ENCODE measurements at regions not wholly inside any gene's neighbourhood (a gene's known extent, or its start where the extent isn't known, plus 50 kb on each side); places are given as distances from the start of the nearest gene placed in this dataset.

DNA sequence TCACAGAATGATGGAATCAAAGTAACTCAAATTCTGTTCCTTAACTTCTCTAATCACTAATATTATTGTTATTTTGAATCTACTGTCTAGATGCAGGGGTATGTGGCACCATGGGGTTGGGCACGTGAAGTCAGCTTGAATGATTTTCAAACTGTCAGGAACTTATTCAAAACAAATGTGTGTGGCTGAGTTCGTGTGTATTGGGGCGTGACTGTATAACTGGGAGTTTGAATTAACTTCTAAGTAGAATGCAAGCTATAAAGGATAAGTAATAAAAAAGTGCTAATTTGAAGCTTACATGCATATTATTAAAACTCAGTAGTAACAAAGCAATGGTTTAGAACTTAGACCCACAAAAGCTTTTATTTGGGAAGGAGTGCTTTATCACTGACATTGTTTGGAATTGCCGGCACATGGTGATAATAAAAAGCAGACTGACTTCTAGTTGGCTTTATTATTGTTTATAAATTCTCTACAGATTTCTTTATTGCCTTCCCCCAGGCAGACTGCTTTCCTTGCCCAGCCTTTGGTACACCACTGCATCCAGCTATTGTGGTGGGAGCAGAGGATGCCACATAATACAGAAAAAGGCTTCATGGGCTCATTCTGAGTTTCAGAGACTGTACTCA lies 84.3 kb downstream of the TENT5C start:
- Histone ChIP-seq H2BK5ac (ENCODE audit: low read depth, low read length, poor library complexity, severe bottlenecking) (no peak overlapping the region), H2BK120ac (ENCODE audit: low read depth, low read length) (no peak overlapping the region), H3K9me1 (ENCODE audit: insufficient read depth, low read length) (peaks cover 17% of the 10 kb centered on the region), H4K8ac (ENCODE audit: low read depth in 2 of 2, low read length in 2 of 2) (no peak overlapping the region), H3K4me1 (ENCODE audit: control insufficient read depth, insufficient read depth, low read length) (peaks cover 12% of the 10 kb centered on the region), H3K4ac (ENCODE audit: low read depth, low read length) (no peak overlapping the region; the same call in 1 of the 2 replicates), H2AFZ (replicated peaks; ENCODE audit: low read length, poor library complexity) (no peak overlapping the region), H2BK15ac (ENCODE audit: low read depth, low read length) (0 out of 3 replicates have a peak overlapping the region, but pooled peaks have one; percentile 7), H3K56ac (ENCODE audit: extremely low read depth, insufficient read depth, low read length) (no peak overlapping the region), H3K79me1 (ENCODE audit: low read depth in 1 of 2, low read length in 2 of 2) (peaks cover 0 to 7% of the 10 kb centered on the region in 2 experiments; a peak in 1 of 4 replicates), H3K23ac (ENCODE audit: low read depth, low read length) (no peak overlapping the region), H3K27ac (ENCODE audit: insufficient read depth, low read length) (no peak overlapping the region), H2AK5ac (ENCODE audit: low read depth, low read length) (no peak overlapping the region), H4K5ac (ENCODE audit: low read depth, low read length) (no peak overlapping the region), H4K91ac (ENCODE audit: insufficient read depth, low read depth, low read length) (no peak overlapping the region), H3K27me3 (ENCODE audit: control insufficient read depth, insufficient read depth, low read length) (no peaks in the 10 kb centered on the region), H3K9ac (ENCODE audit: low read depth, low read length) (no peak overlapping the region), H4K20me1 (ENCODE audit: insufficient read depth, low read length) (no peaks in the 10 kb centered on the region), H3K18ac (ENCODE audit: low read depth, low read length) (no peak overlapping the region), H2BK20ac (ENCODE audit: low read depth, low read length) (no peak overlapping the region), H2AK9ac (replicated peaks; ENCODE audit: low read depth, low read length, poor library complexity) (no peak overlapping the region), H3K9me3 (ENCODE audit: control insufficient read depth, insufficient read depth, low read length) (no peaks in the 10 kb centered on the region), H3K36me3 (ENCODE audit: control insufficient read depth, insufficient read depth, low read length) (no peaks in the 10 kb centered on the region), H3K4me3 (ENCODE audit: insufficient read depth, low read depth, low read length) (no peak overlapping the region), H3K4me2 (ENCODE audit: low read depth, low read length) (no peak overlapping the region), H3K14ac (replicated peaks; ENCODE audit: low read depth, low read length) (no peak overlapping the region)
- ChIA-PET CTCF (no interaction called here), POLR2A (ENCODE audit: unreplicated experiment) (no interaction called here)
- ATAC-seq (ENCODE audit: low read depth) (peak; percentile 12; the same call in 1 of the 2 replicates), DNase-seq (no peak)
- in situ Hi-C loops (cut with MboI; ENCODE audit: low sequenced_read_pairs) (no loop called here), intact Hi-C loops (cut with micrococcal nuclease) (no loop called here), dilution Hi-C loops (cut with HindIII; ENCODE audit: low sequenced_read_pairs, unreplicated experiment) (no loop called here)
- TF ChIP-seq, protein P1, sequence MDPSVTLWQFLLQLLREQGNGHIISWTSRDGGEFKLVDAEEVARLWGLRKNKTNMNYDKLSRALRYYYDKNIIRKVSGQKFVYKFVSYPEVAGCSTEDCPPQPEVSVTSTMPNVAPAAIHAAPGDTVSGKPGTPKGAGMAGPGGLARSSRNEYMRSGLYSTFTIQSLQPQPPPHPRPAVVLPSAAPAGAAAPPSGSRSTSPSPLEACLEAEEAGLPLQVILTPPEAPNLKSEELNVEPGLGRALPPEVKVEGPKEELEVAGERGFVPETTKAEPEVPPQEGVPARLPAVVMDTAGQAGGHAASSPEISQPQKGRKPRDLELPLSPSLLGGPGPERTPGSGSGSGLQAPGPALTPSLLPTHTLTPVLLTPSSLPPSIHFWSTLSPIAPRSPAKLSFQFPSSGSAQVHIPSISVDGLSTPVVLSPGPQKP (IDR thresholded peaks at IDR 0.05; ENCODE audit: borderline replicate concordance, low read depth, low read length) = no peak
- TF ChIP-seq CEBPB (IDR thresholded peaks at IDR 0.05; ENCODE audit: low read depth, low read length) (no peak), MAZ (IDR thresholded peaks at IDR 0.05; ENCODE audit: borderline replicate concordance, low read depth, low read length) (no peak), BHLHE40 (IDR thresholded peaks at IDR 0.05; ENCODE audit: low read depth, low read length) (no peak), FOS (IDR thresholded peaks at IDR 0.05; ENCODE audit: low read depth, low read length) (no peak), CHD1 (IDR thresholded peaks at IDR 0.05; ENCODE audit: low read depth, low read length) (no peak), NFE2L2 (IDR thresholded peaks at IDR 0.05; ENCODE audit: low read depth, low read length) (no peak), MAFK (IDR thresholded peaks at IDR 0.05; ENCODE audit: low read depth, low read length) (no peak), RCOR1 (IDR thresholded peaks at IDR 0.05; ENCODE audit: insufficient replicate concordance, low read length) (no peak), POLR2A (IDR thresholded peaks at IDR 0.05; ENCODE audit: low read depth, low read length) (no peak), RFX5 (IDR thresholded peaks at IDR 0.05; ENCODE audit: low read depth, low read length) (no peak), SMC3 (IDR thresholded peaks at IDR 0.05; ENCODE audit: low read depth, low read length) (no peak)
- TF ChIP-seq, protein P2, sequence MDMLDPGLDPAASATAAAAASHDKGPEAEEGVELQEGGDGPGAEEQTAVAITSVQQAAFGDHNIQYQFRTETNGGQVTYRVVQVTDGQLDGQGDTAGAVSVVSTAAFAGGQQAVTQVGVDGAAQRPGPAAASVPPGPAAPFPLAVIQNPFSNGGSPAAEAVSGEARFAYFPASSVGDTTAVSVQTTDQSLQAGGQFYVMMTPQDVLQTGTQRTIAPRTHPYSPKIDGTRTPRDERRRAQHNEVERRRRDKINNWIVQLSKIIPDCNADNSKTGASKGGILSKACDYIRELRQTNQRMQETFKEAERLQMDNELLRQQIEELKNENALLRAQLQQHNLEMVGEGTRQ (IDR thresholded peaks at IDR 0.05; ENCODE audit: low read depth, low read length) = no peak
- no CpG with 5 or more reads among the region's 4 CpGs for WGBS, 2 experiments (ENCODE audit: extremely low coverage in 2 of 2, insufficient read length in 1 of 2)
- no TSS peak for BruUV-seq (replicated peaks)

Measured in IMR-90 (cell line).